GM12891 (cell line): ENCODE measurements at regions not wholly inside any gene's neighbourhood (a gene's known extent, or its start where the extent isn't known, plus 50 kb on each side); places are given as distances from the start of the nearest gene placed in this dataset.

Experiments
- DNase-seq: peaks from one replicate; pipeline ENCODE4 v3.0.0; 2011; ENCODE audit warnings: low spot score; ENCODE audit not compliant: insufficient read length
- FAIRE-seq: peaks from 2 replicates; lab custom pipeline; 2011; peaks lifted over from hg19 to GRCh38; lab: Jason Lieb, UNC
- PAX5 ChIP-seq: IDR thresholded peaks from 2 replicates; pipeline ENCODE4 v1.6.1; 2011; ENCODE audit warnings: low read length, moderate library complexity, mild to moderate bottlenecking; ENCODE audit not compliant: insufficient read depth, severe bottlenecking
- POLR2A ChIP-seq: IDR thresholded peaks from 2 replicates; pipeline ENCODE4 v1.6.1; 2011; ENCODE audit warnings: low read depth, low read length, control low read depth
- POLR2AphosphoS5 ChIP-seq: IDR thresholded peaks from 2 replicates; pipeline ENCODE4 v1.6.1; 2011; ENCODE audit warnings: low read depth, low read length, control low read depth
- POU2F2 ChIP-seq: IDR thresholded peaks from 2 replicates; pipeline ENCODE4 v1.6.1; 2011; ENCODE audit warnings: low read depth, mild to moderate bottlenecking, control low read depth, low read length, moderate library complexity
- SPI1 ChIP-seq: IDR thresholded peaks from 2 replicates; pipeline ENCODE4 v1.6.1; 2011; ENCODE audit warnings: low read depth, low read length, control low read depth
- TAF1 ChIP-seq: IDR thresholded peaks from 2 replicates; pipeline ENCODE4 v1.6.1; 2011; ENCODE audit warnings: low read depth, low read length, control low read depth

DNA sequence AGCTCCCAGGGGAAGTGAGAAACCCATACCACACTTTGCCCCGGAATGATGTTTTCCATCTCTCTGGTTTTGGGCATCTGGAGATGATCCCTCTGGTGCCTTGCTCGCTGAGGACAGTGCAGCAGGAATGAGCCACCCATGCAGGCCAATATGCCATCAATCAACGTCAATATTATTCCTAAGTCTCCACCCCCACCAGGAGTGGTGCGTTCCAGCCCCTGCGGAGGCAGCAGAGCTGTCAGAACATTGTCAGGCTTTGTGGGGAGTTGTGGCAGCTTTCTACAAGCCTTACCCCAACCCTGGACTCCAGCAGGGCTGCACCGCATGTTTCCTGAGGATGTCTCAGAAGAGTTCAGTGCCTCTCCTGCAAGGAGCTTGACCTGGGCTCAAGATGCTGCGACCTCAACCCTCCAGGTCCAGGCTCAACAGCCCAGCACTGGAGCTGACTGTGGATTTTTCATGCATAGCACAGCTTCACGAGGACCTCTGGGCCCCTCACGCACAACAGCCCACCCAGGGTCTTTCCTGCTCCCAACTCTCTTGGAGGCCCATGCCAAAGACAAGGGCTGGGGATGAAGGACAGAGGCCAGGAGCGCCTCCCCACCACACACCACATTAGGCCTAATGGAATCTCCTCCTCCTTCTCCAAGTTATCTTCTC lies 67.5 kb downstream of the PSMG1 start:
- no peak for TF ChIP-seq POU2F2
- no peak for TF ChIP-seq TAF1
- no peak for TF ChIP-seq SPI1
- no peak for TF ChIP-seq PAX5
- TF ChIP-seq POLR2AphosphoS5 = no peak
- no peak for TF ChIP-seq POLR2A
- FAIRE-seq (no peak), DNase-seq (no peak)

DNA sequence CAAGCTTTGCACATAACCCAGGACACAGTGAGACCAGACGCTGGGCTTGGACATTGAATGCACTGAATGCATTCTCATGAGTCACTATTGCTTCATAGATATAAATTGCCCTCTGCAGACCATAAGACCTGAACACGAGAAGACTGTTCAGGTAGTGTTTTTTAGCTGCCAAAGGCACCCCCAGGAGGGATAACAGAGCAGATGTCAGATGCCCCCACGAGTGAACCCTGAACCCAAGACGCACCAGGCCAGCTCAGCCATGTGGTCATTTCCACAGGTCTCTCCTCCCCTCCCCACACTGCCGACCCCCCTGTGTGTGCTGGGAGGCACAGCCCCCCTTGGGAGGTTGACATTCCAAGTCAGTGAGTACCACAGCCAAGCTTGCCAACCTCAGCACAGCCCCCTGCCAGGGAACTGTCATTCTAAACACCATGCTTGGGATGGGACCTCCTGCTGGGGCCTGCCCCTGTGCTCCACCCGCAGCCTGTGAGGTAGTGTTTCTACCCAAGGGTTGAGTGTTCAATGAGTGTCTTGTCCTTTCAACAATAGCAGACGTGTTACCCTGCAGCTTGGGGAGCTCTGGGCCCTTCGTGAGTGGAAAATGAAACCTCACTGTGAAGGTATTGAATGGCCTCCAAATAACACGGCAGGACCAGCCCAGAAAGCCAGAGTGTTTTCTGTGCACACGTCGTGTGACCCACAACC lies 68.2 kb downstream of the PSMG1 start:
- FAIRE-seq (no peak), DNase-seq (no peak)
- no peak for TF ChIP-seq SPI1
- TF ChIP-seq POLR2A = no peak
- TF ChIP-seq POLR2AphosphoS5 = no peak

DNA sequence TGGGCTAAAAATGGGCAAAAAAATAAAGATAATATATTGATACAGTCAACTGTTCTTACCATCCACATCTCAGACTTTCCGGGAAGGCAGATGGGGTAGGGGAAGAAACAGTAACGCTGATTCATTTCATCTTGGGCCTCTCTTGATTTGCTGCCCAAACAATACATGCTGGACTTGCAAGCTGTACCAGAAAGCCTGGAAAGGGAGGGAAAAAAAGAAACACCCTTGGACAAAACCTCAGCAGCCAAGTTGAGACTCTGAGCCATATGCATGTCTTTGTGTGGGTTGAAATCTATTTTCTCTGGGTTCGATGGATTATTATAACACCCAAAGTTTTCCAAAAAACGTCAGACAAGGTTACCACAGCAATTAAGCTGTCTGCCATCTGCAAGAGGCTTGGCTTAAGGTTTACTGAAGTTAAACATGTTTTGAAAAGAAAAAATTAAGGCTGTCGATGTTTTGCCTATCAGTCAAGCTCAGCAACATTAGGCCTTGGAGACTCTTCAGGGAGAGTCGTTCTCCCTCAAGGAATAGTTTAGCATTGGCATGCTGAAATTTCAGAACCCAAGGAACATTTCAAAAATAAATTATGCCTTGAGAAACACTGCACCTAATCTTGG lies 71.2 kb downstream of the PSMG1 start:
- TF ChIP-seq TAF1 = no peak
- no peak for TF ChIP-seq POLR2A
- TF ChIP-seq POLR2AphosphoS5 = no peak
- TF ChIP-seq PAX5 = no peak
- no peak for FAIRE-seq
- no peak for DNase-seq

DNA sequence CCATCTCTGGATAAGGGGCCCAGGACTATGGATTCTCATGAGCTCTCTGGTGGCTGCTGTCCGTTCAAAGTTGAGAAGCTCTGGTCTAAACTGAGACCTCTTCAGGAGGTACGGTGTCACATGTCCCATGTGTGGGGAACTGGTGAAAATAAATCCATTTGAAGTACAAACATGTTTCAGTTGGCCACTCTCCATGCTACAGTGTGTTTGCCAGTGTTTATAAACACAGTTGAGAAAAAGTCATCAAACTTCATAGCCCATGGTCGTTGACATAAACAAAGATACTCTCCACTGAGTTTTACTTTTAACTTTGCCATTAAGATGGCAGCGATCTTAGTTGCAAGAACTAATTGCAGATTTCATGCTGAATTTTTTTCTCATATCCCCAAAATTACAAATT lies 72.8 kb downstream of the PSMG1 start:
- TF ChIP-seq POLR2AphosphoS5 (no peak), SPI1 (no peak), POU2F2 (no peak), PAX5 (no peak), POLR2A (no peak), TAF1 (no peak)
- no peak for FAIRE-seq
- DNase-seq = no peak

DNA sequence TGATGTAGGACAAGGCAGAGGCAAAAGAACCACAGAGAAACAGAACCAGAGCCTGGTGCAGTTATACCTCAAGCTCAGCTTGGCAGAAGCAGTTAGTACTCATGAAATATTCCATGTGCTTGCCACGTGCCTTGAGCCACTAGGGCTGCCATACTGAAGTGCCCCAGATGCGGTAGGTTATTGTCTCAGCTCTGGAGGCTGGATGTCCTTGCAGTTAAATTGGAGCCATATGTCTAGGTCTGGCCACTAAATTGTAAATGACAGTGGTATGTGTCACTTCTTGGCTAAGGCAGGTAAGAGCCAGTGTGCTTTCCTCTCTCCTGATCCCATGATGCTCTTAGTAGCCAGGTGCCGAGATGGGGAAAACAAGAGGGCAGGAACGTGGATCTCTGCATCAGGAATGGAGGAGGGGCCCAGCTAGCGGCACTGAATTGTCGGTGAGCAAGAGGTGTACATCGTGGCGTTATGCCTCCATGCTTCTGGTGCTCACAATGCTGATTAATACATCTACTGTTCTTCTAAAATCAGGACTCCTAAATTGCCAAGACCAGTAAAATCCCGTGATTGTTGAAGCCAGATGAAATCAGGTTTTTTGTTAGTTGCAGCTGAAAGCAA lies 73.5 kb downstream of the PSMG1 start:
- DNase-seq (no peak), FAIRE-seq (no peak)
- no peak for TF ChIP-seq SPI1
- no peak for TF ChIP-seq PAX5
- no peak for TF ChIP-seq POLR2A
- TF ChIP-seq TAF1 = no peak
- no peak for TF ChIP-seq POU2F2
- TF ChIP-seq POLR2AphosphoS5 = no peak

DNA sequence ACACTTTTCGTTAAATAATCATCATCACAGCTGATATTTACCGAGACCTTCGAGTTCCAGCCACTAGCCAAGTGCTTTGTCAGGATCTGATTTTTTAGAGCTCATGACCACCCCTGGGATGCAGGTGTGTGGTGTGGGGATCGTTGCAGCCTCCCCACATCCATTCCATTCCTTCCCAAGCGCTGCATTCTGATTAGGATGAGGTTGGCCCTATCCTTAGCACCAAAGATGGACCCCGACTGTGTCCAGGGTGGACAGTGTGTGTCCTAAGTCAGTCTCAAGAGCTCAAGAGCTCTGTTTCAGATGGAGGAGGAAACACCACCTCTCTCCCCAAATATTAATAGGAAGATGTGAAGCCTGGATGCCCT lies 74.1 kb downstream of the PSMG1 start:
- no peak for DNase-seq
- TF ChIP-seq POLR2AphosphoS5 = no peak
- no peak for FAIRE-seq

DNA sequence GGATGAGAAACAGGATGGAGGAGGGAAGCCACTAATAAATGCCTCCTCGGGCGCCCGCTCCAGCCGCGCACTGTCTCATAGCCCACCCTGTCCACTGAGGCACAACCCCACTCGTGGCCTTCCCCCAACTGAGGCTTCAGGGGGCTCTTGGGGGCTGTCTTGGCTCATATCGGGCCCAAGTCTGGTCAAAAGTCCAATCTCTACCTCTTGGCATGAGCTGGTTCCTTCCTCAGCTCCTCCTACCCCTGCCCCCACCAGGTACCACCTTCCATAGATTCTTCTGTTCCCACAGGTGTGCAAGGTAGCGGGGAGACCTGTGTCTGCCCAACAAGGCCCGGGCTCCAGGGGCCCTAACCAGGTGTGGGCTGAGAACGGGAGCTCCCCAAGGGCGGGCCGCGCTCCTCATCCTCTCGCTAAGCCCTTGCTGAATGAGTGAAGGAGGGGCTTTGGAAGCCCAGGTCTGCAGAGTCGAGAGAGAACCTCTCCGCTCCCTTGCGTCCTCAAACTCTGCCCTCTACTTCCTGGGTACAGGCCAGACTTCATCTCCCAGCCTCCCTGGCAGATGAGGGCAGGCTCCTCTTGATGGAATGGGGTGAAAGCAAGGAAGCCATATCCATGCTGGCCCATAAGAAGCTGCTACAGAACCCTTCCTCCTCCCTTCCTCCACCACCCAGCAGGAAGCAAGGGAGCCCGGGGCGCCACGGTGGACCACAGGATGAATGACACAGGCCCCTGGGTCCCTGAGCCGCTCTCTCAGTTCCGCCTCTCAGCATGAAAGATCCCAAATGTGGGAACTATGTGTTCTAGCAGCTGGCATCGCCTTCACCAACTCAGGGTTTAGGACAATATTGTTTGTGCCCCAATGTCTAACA lies 74.7 kb downstream of the PSMG1 start:
- no peak for FAIRE-seq

DNA sequence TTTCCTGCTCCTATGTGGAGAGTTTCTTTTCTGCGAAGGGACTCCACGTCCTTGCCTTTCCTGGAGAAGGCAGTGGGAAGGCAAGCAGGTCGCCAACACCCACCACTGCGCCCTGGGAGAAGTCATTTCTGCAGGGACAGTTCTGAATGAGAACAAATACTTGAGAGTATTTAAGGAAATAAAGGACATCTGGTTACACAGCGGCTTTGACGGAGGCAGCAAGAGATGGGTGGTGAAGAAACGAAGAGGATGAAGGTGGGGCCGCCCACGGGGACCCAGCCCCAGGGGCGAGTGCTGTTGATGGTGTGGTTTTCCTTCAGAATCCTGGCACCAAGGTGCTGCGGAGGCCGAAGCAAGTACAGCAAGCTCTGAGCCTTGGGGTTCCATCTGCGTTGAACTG lies 75.5 kb downstream of the PSMG1 start:
- FAIRE-seq (no peak), DNase-seq (no peak)
- TF ChIP-seq POLR2AphosphoS5 (no peak), PAX5 (no peak), SPI1 (no peak), POLR2A (no peak), POU2F2 (no peak), TAF1 (no peak)

More for the DNA sequence above, 74.7 kb downstream of the PSMG1 start:
- DNase-seq = no peak
- TF ChIP-seq TAF1 (no peak), POU2F2 (no peak), SPI1 (no peak), POLR2A (no peak), PAX5 (no peak), POLR2AphosphoS5 (no peak)

DNA sequence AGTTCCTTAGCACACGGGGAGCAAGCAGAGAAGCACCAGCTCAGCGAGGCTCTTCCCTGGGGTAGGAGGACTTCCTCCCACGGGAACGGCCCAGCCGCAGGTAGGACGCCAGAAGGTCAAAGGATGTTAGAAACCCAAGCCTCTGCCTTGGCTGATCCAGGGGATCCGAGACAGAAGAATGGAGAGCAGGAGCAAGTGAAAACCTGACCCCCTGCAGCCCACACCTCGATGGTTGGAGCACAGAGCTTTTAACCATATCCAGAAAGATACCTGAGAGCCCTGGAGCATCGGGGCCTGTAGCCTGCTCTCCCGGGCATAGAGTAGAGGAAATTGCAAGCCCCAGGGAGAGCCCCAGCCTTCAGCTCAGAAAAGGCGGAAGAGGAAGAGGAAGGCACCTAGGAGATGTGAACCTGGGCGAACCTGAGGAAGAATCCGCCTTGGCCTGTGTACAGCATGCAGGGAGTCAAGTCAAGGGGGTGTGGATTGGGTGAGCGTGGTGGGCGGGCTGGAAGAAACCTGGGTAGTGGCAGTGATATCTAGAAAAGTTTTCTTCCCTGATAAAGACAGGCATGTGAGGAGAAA lies 76.3 kb downstream of the PSMG1 start:
- TF ChIP-seq TAF1 (no peak), POLR2A (no peak), SPI1 (no peak), POU2F2 (no peak), PAX5 (no peak), POLR2AphosphoS5 (no peak)
- DNase-seq (no peak), FAIRE-seq (no peak)
